Thoracic aorta (tissue), 2 donors: ENCODE measurements at regions not wholly inside any gene's neighbourhood (a gene's known extent, or its start where the extent isn't known, plus 50 kb on each side); places are given as distances from the start of the nearest gene placed in this dataset.

ENCODE experiments used
- ATAC-seq: fragments of 150-250 bp; one replicate; pipeline ENCODE4 v1.8.0; 2017; ENCODE audit warnings: low read depth; ENCODE audit not compliant: insufficient number of reproducible peaks, low FRiP score
- DNase-seq: peaks from one replicate; pipeline ENCODE4 v3.0.0-alpha.2; 2020; ENCODE audit warnings: low spot score
- H3K27ac ChIP-seq, 2 donors: fragments of 200-600 bp; sonication (generic); 1 replicate in 1 of 2; 2 replicates in 1 of 2; pipeline ENCODE4 v1.5.1; 2016; ENCODE audit warnings: mild to moderate bottlenecking in 2 of 2, moderate library complexity in 2 of 2
- H3K27me3 ChIP-seq: fragments of 200-600 bp; sonication (generic); replicated peaks from 2 replicates; pipeline ENCODE4 v1.6.0; 2016; ENCODE audit warnings: mild to moderate bottlenecking; ENCODE audit not compliant: insufficient read depth
- H3K36me3 ChIP-seq: fragments of 200-600 bp; sonication (generic); one replicate; pipeline ENCODE4 v1.5.1; 2016
- H3K4me1 ChIP-seq, 2 donors: fragments of 200-600 bp; sonication (generic); 1 replicate in 1 of 2; 2 replicates in 1 of 2; pipeline versions ENCODE4 v1.5.1 to v1.6.0; 2016; ENCODE audit warnings: low read depth in 2 of 2, mild to moderate bottlenecking in 1 of 2; ENCODE audit not compliant: control insufficient read depth in 1 of 2
- H3K4me3 ChIP-seq: fragments of 200-600 bp; sonication (generic); 2 replicates; pipeline ENCODE4 v1.5.1; 2016; ENCODE audit warnings: mild to moderate bottlenecking
- H3K9me3 ChIP-seq: fragments of 200-600 bp; sonication (generic); 2 replicates; pipeline ENCODE4 v1.5.1; 2016
- TF ChIP-seq, protein P1 (sequence below): fragments of 200-600 bp; sonication (generic); IDR thresholded peaks from one replicate; pipeline ENCODE4 v1.5.1; 2019; ENCODE audit warnings: antibody characterized with exemption

GRCh38 chr5:168054091-168054490 lies 237.4 kb upstream of the WWC1 start:
- Histone ChIP-seq H3K9me3 (no peaks in the 10 kb centered on the region), H3K4me1 (no peaks in the 10 kb centered on the region), H3K4me3 (no peak overlapping the region), H3K36me3 (no peaks in the 10 kb centered on the region), H3K27ac (no peak overlapping the region), H3K27me3 (no peaks in the 10 kb centered on the region)
- TF ChIP-seq, protein P1, sequence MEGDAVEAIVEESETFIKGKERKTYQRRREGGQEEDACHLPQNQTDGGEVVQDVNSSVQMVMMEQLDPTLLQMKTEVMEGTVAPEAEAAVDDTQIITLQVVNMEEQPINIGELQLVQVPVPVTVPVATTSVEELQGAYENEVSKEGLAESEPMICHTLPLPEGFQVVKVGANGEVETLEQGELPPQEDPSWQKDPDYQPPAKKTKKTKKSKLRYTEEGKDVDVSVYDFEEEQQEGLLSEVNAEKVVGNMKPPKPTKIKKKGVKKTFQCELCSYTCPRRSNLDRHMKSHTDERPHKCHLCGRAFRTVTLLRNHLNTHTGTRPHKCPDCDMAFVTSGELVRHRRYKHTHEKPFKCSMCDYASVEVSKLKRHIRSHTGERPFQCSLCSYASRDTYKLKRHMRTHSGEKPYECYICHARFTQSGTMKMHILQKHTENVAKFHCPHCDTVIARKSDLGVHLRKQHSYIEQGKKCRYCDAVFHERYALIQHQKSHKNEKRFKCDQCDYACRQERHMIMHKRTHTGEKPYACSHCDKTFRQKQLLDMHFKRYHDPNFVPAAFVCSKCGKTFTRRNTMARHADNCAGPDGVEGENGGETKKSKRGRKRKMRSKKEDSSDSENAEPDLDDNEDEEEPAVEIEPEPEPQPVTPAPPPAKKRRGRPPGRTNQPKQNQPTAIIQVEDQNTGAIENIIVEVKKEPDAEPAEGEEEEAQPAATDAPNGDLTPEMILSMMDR: no peak
- ATAC-seq: no peak
- no peak for DNase-seq

DNA sequence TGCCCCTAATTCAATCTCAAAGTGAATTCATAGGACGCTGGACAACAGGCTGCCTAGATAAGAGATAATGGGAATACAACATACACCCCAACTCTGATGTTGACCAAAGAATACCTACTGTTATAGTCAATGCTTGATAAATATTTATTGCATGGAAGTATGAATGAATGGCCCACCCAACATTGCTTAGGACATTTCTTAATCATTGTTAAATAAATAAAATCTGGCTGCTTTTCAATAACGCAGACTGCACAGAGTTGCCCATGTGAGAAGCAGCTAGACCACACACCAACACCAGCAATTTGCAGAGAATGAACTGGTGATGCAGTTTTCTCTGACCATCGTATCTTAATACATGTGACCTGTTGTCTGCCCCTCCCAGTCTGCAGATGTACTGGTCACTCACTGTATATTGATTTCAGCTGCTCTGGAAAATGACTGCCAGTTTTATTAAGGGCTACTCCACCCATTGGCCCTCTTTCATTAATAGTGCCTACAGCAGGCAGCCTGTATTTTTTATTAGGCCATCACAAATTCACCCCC lies 236.2 kb upstream of the WWC1 start:
- no peak overlapping the region for H3K4me3 ChIP-seq
- no peaks in the 10 kb centered on the region for H3K9me3 ChIP-seq
- no peak for ATAC-seq
- no peaks in the 10 kb centered on the region for H3K4me1 ChIP-seq
- no peak for DNase-seq
- H3K27me3 ChIP-seq: no peaks in the 10 kb centered on the region
- TF ChIP-seq, protein P1: no peak
- H3K27ac ChIP-seq: no peak overlapping the region
- H3K36me3 ChIP-seq: no peaks in the 10 kb centered on the region

DNA sequence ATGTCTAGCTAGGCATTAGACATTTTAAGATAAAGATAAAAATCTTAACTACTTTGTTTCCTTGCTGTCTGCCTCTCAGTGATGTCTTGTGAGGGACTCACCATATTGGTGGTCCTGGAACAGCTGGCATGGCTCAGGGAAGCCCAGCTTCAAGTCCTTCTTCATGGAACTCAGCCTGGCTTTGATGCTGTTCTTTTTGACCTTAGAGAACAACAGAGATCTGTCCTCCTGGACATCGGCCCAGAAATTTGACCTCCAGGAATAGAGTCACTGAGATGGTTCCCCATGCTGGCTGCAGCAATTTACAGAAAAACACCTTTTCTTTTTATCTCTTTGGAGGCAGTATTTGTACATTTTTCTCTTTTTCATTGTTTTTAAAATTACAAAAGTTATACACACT lies 235.5 kb upstream of the WWC1 start:
- Histone ChIP-seq H3K4me3 (no peak overlapping the region), H3K27ac (no peak overlapping the region), H3K27me3 (no peaks in the 10 kb centered on the region), H3K4me1 (no peaks in the 10 kb centered on the region), H3K36me3 (no peaks in the 10 kb centered on the region), H3K9me3 (no peaks in the 10 kb centered on the region)
- no peak for DNase-seq
- no peak for ATAC-seq
- TF ChIP-seq, protein P1: no peak

DNA sequence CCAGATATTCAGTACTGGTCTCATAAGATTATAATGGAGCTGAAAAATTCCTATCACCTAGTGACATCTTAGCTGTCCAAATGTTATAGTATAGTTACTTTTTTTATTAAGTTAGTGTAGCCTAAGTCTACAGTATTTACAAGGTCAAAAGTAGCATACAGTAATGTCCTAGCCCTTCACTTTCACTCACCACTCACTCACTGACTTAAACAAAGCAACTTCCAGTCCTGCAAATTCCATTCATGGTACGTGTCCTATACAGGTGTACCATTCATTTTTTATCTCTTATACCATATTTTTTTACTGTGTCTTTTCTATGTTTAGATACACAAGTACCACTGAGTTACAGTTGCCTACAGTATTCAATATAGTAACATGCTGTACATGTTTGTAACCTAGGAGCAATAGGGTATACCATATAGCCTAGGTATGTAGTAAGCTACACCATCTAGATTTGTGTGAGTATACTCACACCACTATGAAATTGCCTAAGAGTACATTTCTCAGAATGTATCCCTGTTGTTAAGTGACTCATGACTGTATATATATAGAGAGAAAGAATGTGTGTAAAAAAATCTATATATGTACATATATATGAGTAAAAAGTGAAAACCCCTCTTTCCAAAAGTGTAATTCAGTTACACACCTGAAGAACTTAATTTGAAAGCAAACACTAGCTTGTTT lies 234.8 kb upstream of the WWC1 start:
- Histone ChIP-seq H3K4me1 (no peaks in the 10 kb centered on the region), H3K9me3 (no peaks in the 10 kb centered on the region), H3K27me3 (no peaks in the 10 kb centered on the region), H3K36me3 (no peaks in the 10 kb centered on the region), H3K27ac (no peak overlapping the region), H3K4me3 (no peak overlapping the region)
- DNase-seq (no peak), ATAC-seq (no peak)
- TF ChIP-seq, protein P1: no peak

DNA sequence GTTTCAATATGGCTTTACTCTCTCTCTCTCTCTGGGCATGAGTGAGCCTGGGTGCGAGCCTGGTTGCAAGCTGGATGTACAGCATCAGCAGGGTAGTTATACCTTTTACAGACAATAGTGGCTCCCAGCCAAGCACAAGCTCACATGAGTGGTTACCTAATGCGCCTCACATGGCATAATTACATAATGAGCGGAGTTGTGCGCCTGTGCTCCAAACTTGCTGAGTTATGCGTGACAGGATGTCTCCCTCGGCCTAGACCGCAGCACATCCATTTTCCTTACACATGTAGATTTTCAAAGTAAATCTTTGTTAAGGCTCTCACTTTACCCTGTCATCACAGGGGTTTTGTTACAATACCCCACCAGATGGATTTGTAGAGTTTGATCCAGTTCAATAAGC lies 233.5 kb upstream of the WWC1 start:
- Histone ChIP-seq H3K36me3 (no peaks in the 10 kb centered on the region), H3K4me1 (no peaks in the 10 kb centered on the region), H3K27ac (no peak overlapping the region), H3K9me3 (no peaks in the 10 kb centered on the region), H3K27me3 (no peaks in the 10 kb centered on the region), H3K4me3 (no peak overlapping the region)
- TF ChIP-seq, protein P1: no peak
- ATAC-seq (no peak), DNase-seq (no peak)
